ENCODE measurements at regions not wholly inside any gene's neighbourhood (a gene's known extent, or its start where the extent isn't known, plus 50 kb on each side); places are given as distances from the start of the nearest gene placed in this dataset.

- TF ChIP-seq CTCF (IDR thresholded peaks at IDR 0.05 in 4 of 5, conservative IDR thresholded peaks at IDR 0.05 in 1 of 5), result no peak
- no peak for TF ChIP-seq POLR2A (IDR thresholded peaks at IDR 0.05)
Measured at GRCh38 chr4:143099693-143100092, 85.0 kb upstream of the USP38 start.

All from gastrocnemius medialis (tissue), 4 donors.